IgD-negative memory B cell (primary cell): ENCODE measurements at regions not wholly inside any gene's neighbourhood (a gene's known extent, or its start where the extent isn't known, plus 50 kb on each side); places are given as distances from the start of the nearest gene placed in this dataset.
"Not testable (repeated sequence)": the region's sequence is repeated elsewhere in the genome, so short reads cannot be mapped to it uniquely, and the experiment has no call there.

Source experiments
- H3K27ac Mint-ChIP-seq, 3 donors: one replicate each; pipeline ENCODE4 v1.8.0; 2020 to 2022; ENCODE audit warnings: mild to moderate bottlenecking in 3 of 3, mixed read lengths in 3 of 3, moderate library complexity in 1 of 3
- H3K27me3 Mint-ChIP-seq: one replicate; pipeline ENCODE4 v1.8.0; 2021; ENCODE audit warnings: mixed read lengths
- H3K36me3 Mint-ChIP-seq: one replicate; pipeline ENCODE4 v1.8.0; 2020; ENCODE audit warnings: mild to moderate bottlenecking, mixed read lengths
- H3K4me1 Mint-ChIP-seq, 3 donors: one replicate each; pipeline ENCODE4 v1.8.0; 2020 to 2022; ENCODE audit warnings: mixed read lengths in 3 of 3, mild to moderate bottlenecking in 1 of 3
- H3K4me3 Mint-ChIP-seq, 4 donors: one replicate each; pipeline ENCODE4 v1.8.0; 2020 to 2022; ENCODE audit warnings: mild to moderate bottlenecking in 4 of 4, mixed read lengths in 4 of 4, moderate library complexity in 3 of 4
- H3K9me3 Mint-ChIP-seq, 3 donors: one replicate each; pipeline ENCODE4 v1.8.0; 2020 to 2021; ENCODE audit warnings: mixed read lengths in 3 of 3, mild to moderate bottlenecking in 1 of 3

DNA sequence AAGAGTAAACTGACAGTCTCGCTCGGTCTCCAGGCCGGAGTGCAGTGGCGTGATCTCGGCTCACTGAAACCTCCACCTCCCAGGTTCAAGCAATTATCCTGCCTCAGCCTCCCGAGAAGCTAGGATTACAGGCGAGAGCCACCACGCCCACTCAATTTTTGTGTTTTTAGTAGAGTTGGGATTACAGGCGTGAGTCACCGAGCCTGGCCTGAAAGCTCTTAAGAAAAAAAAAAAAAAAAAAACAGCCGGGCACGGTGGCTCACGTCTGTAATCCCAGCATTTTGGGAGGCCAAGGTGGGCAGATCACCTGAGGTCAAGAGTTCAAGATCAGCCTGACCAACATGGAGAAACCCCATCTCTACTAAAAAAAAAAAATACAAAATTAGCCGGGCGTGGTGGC is 55.3 kb upstream of the THOC2 start:
- not testable (repeated sequence) for H3K4me1 Mint-ChIP-seq, H3K4me3 Mint-ChIP-seq, H3K27ac Mint-ChIP-seq, H3K27me3 Mint-ChIP-seq, H3K36me3 Mint-ChIP-seq, H3K9me3 Mint-ChIP-seq

DNA sequence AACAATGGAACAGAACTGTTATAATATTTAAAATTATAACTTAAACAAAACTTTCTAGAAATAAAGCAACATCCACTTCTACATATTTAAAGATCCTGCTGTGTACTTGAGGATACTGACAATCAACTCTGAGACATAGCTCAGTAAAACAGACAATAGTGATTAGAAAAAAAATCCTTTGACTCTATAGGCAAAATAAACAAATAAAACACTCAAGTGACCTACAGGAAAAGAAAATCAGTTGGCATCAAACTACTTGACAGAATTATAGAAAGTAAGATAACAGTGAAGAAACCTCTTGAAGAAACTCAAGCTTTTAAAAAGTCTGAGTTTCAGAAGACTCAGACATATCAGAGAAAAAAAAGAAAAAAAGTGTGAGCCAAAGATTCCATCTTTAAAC is 55.9 kb upstream of the THOC2 start:
- Mint-ChIP-seq H3K4me1 (peaks cover 4 to 9% (median 7%) of the 10 kb centered on the region in 3 donors), H3K9me3 (no peaks in the 10 kb centered on the region), H3K27ac (no peak overlapping the region), H3K27me3 (no peaks in the 10 kb centered on the region), H3K36me3 (no peaks in the 10 kb centered on the region), H3K4me3 (no peak overlapping the region)

DNA sequence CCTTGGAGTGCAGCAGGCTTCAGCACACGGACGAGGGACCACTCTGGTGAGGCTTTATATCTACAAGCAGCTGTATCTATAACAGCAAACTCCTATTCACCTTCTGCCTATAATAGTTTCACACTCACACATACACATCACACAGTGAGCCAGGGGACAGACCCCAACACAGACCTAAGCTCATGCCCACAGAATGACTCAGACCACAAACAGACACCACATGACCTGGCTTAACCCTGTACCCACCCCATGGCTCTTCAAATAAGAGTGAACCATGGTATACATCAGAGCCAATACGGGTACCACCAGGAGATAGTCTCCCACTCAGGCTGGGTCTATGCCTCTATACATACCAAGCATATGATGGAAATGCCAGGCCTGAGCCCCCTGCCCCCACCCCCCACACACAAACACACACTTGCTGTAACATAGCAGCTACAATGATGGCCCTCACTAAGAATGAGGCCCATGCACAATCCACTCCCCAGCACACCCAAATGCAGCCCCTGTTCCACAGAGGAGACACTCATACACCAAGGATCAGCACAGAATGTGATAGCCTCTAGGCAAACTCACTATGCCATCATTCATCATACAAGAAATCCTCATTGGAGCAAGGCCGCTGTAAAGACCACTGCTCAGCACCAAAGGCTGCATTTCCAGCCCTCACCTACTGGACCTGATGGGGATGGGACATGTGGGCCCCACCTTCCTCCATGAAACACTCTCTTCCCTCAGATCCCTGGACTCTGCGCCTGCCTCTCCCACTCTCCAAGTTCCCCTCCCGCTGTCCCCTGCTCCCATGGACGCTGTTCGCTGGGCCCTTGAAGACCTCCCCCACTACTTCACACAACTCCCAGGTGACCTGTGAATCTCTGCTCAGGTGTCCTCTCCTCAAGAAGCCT is 62.1 kb upstream of the XIAP start:
- H3K27me3 Mint-ChIP-seq = no peaks in the 10 kb centered on the region
- no peaks in the 10 kb centered on the region for H3K36me3 Mint-ChIP-seq
- no peak overlapping the region for H3K27ac Mint-ChIP-seq
- H3K9me3 Mint-ChIP-seq = no peaks in the 10 kb centered on the region
- H3K4me1 Mint-ChIP-seq = peaks cover 0 to 3% (median 0%) of the 10 kb centered on the region in 3 donors
- H3K4me3 Mint-ChIP-seq = peak overlapping the region in 1 of 4 donors; percentile 31

GRCh38 chrX:123798706-123799430 is 61.0 kb upstream of the XIAP start:
- not testable (repeated sequence) for H3K4me1 Mint-ChIP-seq, H3K9me3 Mint-ChIP-seq, H3K27me3 Mint-ChIP-seq, H3K4me3 Mint-ChIP-seq, H3K36me3 Mint-ChIP-seq, H3K27ac Mint-ChIP-seq

GRCh38 chrX:123801901-123802300 is 58.0 kb upstream of the XIAP start:
- H3K36me3 Mint-ChIP-seq = no peaks in the 10 kb centered on the region
- H3K4me1 Mint-ChIP-seq = peaks cover 0 to 8% (median 2%) of the 10 kb centered on the region in 3 donors
- H3K4me3 Mint-ChIP-seq = no peak overlapping the region
- H3K27ac Mint-ChIP-seq = no peak overlapping the region
- no peaks in the 10 kb centered on the region for H3K9me3 Mint-ChIP-seq
- no peaks in the 10 kb centered on the region for H3K27me3 Mint-ChIP-seq

GRCh38 chrX:123803331-123803983 is 56.4 kb upstream of the XIAP start:
- Mint-ChIP-seq H3K4me1 (peaks cover 0 to 5% (median 2%) of the 10 kb centered on the region in 3 donors), H3K4me3 (no peak overlapping the region), H3K36me3 (no peaks in the 10 kb centered on the region), H3K27me3 (no peaks in the 10 kb centered on the region), H3K27ac (no peak overlapping the region), H3K9me3 (no peaks in the 10 kb centered on the region)

DNA sequence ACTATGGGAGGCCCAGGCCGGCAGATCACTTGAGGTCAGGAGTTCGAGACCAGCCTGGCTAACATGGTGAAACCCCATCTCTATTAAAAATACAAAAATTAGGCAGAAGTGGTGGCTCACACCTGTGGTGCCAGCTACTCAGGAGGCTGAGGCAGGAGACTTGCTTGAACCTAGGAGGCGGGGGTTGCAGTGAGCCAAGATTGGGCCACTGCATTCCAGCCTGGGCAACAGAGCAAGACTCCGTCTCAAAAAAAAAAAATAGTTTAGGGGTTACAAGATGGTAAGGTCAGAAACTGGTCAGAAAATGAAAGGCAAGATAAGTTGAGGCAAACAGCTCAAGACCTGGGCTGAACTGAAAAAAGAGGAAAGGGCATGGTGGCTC is 55.9 kb upstream of the XIAP start:
- not testable (repeated sequence) for H3K4me1 Mint-ChIP-seq, H3K27ac Mint-ChIP-seq, H3K36me3 Mint-ChIP-seq, H3K27me3 Mint-ChIP-seq, H3K9me3 Mint-ChIP-seq
- H3K4me3 Mint-ChIP-seq = peak overlapping the region in 1 of 4 donors; percentile 75

GRCh38 chrX:123807835-123808416 is 51.9 kb upstream of the XIAP start:
- Mint-ChIP-seq H3K4me3 (no peak overlapping the region), H3K27me3 (no peaks in the 10 kb centered on the region), H3K36me3 (no peaks in the 10 kb centered on the region), H3K4me1 (peaks cover 0 to 5% (median 2%) of the 10 kb centered on the region in 3 donors), H3K9me3 (no peaks in the 10 kb centered on the region), H3K27ac (no peak overlapping the region)

GRCh38 chrX:123809854-123810375 is 49.9 kb upstream of the XIAP start:
- Mint-ChIP-seq H3K36me3 (no peaks in the 10 kb centered on the region), H3K27me3 (no peaks in the 10 kb centered on the region), H3K4me1 (no peaks in the 10 kb centered on the region), H3K9me3 (no peaks in the 10 kb centered on the region), H3K27ac (no peak overlapping the region), H3K4me3 (no peak overlapping the region)
